ENCODE measurements at regions not wholly inside any gene's neighbourhood (a gene's known extent, or its start where the extent isn't known, plus 50 kb on each side); places are given as distances from the start of the nearest gene placed in this dataset.

- TF ChIP-seq POLR2A (IDR thresholded peaks at IDR 0.05; ENCODE audit: extremely low read depth, insufficient read length) (no peak), CTCF (IDR thresholded peaks at IDR 0.05; ENCODE audit: low read depth, low read length) (no peak)
Measured at GRCh38 chr3:14289590-14290461, 111.2 kb downstream of the LSM3 start.

Measured in NB4 (cell line).